ENCODE measurements at regions not wholly inside any gene's neighbourhood (a gene's known extent, or its start where the extent isn't known, plus 50 kb on each side); places are given as distances from the start of the nearest gene placed in this dataset.

- Histone ChIP-seq H2AFZ (ENCODE audit: insufficient read depth, low read depth, low read length, poor library complexity, severe bottlenecking) (no peak overlapping the region), H3K4me2 (replicated peaks; ENCODE audit: low read depth, low read length, poor library complexity, severe bottlenecking) (no peak overlapping the region), H3K27ac (ENCODE audit: low read length in 2 of 2) (no peak overlapping the region), H3K9ac (ENCODE audit: low read length) (no peak overlapping the region), H4K20me1 (ENCODE audit: control insufficient read depth, insufficient read depth, low read length, poor library complexity, severe bottlenecking) (no peaks in the 10 kb centered on the region), H3K4me1 (ENCODE audit: control insufficient read depth in 2 of 2, insufficient read depth in 2 of 2, low read length in 2 of 2) (no peaks in the 10 kb centered on the region), H3K4me3 (ENCODE audit: control extremely low read depth in 1 of 5, extremely low read depth in 1 of 5, insufficient read depth in 1 of 5, low read depth in 2 of 5, low read length in 4 of 5) (no peak overlapping the region), H3K36me3 (replicated peaks in 1 of 2; ENCODE audit: control extremely low read depth in 1 of 2, control insufficient read depth in 1 of 2, extremely low read depth in 1 of 2, insufficient read depth in 2 of 2, low read length in 1 of 2) (no peaks in the 10 kb centered on the region), H3K79me2 (ENCODE audit: control insufficient read depth, insufficient read depth, low read length) (no peaks in the 10 kb centered on the region), H3K9me3 (ENCODE audit: control extremely low read depth in 1 of 3, control insufficient read depth in 2 of 3, insufficient read depth in 1 of 3, low read length in 2 of 3) (no peaks in the 10 kb centered on the region), H3K27me3 (replicated peaks in 1 of 4; ENCODE audit: control extremely low read depth in 1 of 4, control insufficient read depth in 3 of 4, insufficient read depth in 4 of 4, low read length in 3 of 4) (no peaks in the 10 kb centered on the region)
- TF ChIP-seq EZH2 (IDR thresholded peaks at IDR 0.05; ENCODE audit: borderline replicate concordance, insufficient read depth, low read depth, low read length, poor library complexity, severe bottlenecking): no peak
- TF ChIP-seq CTCF (IDR thresholded peaks at IDR 0.05): no peak
- Mint-ChIP-seq H3K4me1 (no peaks in the 10 kb centered on the region), H3K27ac (no peak overlapping the region), H3K9me3 (ENCODE audit: insufficient read depth) (no peaks in the 10 kb centered on the region), H3K4me3 (no peak overlapping the region), H3K27me3 (peaks cover 8% of the 10 kb centered on the region)
- 95% methylated on average over 3 of the region's 6 CpGs for WGBS (ENCODE audit: insufficient coverage)
- intact Hi-C loops (cut with micrococcal nuclease): no loop called here
- DNase-seq (no peak), ATAC-seq (ENCODE audit: low read depth) (no peak)
- ChIA-PET POLR2A (no interaction called here), CTCF (no interaction called here)
Measured at GRCh38 chr7:41241641-41242040, 461.2 kb downstream of the INHBA start.

- H3K4me1 ChIP-seq (ENCODE audit: control insufficient read depth in 2 of 2, insufficient read depth in 2 of 2, low read length in 2 of 2): no peaks in the 10 kb centered on the region
- H3K4me2 ChIP-seq (replicated peaks; ENCODE audit: low read depth, low read length, poor library complexity, severe bottlenecking): no peak overlapping the region
- no peak overlapping the region for H3K27ac ChIP-seq (ENCODE audit: low read length in 2 of 2)
- H3K4me3 Mint-ChIP-seq: no peak overlapping the region
- H3K4me1 Mint-ChIP-seq: no peaks in the 10 kb centered on the region
- WGBS (ENCODE audit: insufficient coverage): 100% methylated on average over 1 of the region's 1 CpG
- ChIA-PET POLR2A (no interaction called here), CTCF (no interaction called here)
- no peaks in the 10 kb centered on the region for H3K27me3 ChIP-seq (replicated peaks in 1 of 4; ENCODE audit: control extremely low read depth in 1 of 4, control insufficient read depth in 3 of 4, insufficient read depth in 4 of 4, low read length in 3 of 4)
- H3K36me3 ChIP-seq (replicated peaks in 1 of 2; ENCODE audit: control extremely low read depth in 1 of 2, control insufficient read depth in 1 of 2, extremely low read depth in 1 of 2, insufficient read depth in 2 of 2, low read length in 1 of 2): no peaks in the 10 kb centered on the region
- H3K79me2 ChIP-seq (ENCODE audit: control insufficient read depth, insufficient read depth, low read length): no peaks in the 10 kb centered on the region
- H3K9me3 ChIP-seq (ENCODE audit: control extremely low read depth in 1 of 3, control insufficient read depth in 2 of 3, insufficient read depth in 1 of 3, low read length in 2 of 3): no peaks in the 10 kb centered on the region
- no peak for ATAC-seq (ENCODE audit: low read depth)
- H4K20me1 ChIP-seq (ENCODE audit: control insufficient read depth, insufficient read depth, low read length, poor library complexity, severe bottlenecking): no peaks in the 10 kb centered on the region
- no peak for DNase-seq
- peaks cover 4% of the 10 kb centered on the region for H3K27me3 Mint-ChIP-seq
- no peaks in the 10 kb centered on the region for H3K9me3 Mint-ChIP-seq (ENCODE audit: insufficient read depth)
- H3K9ac ChIP-seq (ENCODE audit: low read length): no peak overlapping the region
- no peak overlapping the region for H2AFZ ChIP-seq (ENCODE audit: insufficient read depth, low read depth, low read length, poor library complexity, severe bottlenecking)
- TF ChIP-seq CTCF (IDR thresholded peaks at IDR 0.05) (no peak), EZH2 (IDR thresholded peaks at IDR 0.05; ENCODE audit: borderline replicate concordance, insufficient read depth, low read depth, low read length, poor library complexity, severe bottlenecking) (no peak)
- H3K4me3 ChIP-seq (ENCODE audit: control extremely low read depth in 1 of 5, extremely low read depth in 1 of 5, insufficient read depth in 1 of 5, low read depth in 2 of 5, low read length in 4 of 5): no peak overlapping the region
- no peak overlapping the region for H3K27ac Mint-ChIP-seq
- intact Hi-C loops (cut with micrococcal nuclease): no loop called here
Measured at GRCh38 chr7:41239596-41239995, 463.3 kb downstream of the INHBA start.
